Panc1 (cell line): ENCODE measurements at regions not wholly inside any gene's neighbourhood (a gene's known extent, or its start where the extent isn't known, plus 50 kb on each side); places are given as distances from the start of the nearest gene placed in this dataset.
A peak's percentile ranks its signal among the peaks of the same experiment; 100 is the strongest.

ENCODE experiments used
- ATAC-seq: fragments of 200-7000 bp; cut with Tn5 transposase; 2 replicates; pipeline ENCODE4 v1.9.1; 2020; ENCODE audit warnings: mild to moderate bottlenecking, moderate library complexity
- BruUV-seq: library from RNA; stranded (reverse); fragments of 400-500 nt; replicated peaks from 2 replicates; lab custom pipeline; 2021; lab: Mats Ljungman, UMichigan
- CTCF ChIA-PET: fragments of 300-600 bp; sonication (Branson Sonifier 250); formaldehyde crosslinking; loops from one replicate; lab custom pipeline; 2022; ENCODE audit warnings: antibody characterized with exemption; lab: Charles Lee
- POLR2A ChIA-PET: fragments of 300-600 bp; sonication (Branson Sonifier 250); formaldehyde crosslinking; loops from one replicate; lab custom pipeline; 2022; ENCODE audit warnings: antibody characterized with exemption; lab: Charles Lee
- DNase-seq: peaks from one replicate; pipeline ENCODE4 v3.0.0-alpha.2; 2010; ENCODE audit warnings: low read depth, low spot score
- H3K27ac ChIP-seq: 2 replicates; pipeline ENCODE4 v1.5.1; 2011; ENCODE audit warnings: mild to moderate bottlenecking, low read length, inconsistent platforms
- H3K27me3 ChIP-seq: fragments of 200-500 bp; sonication (Bioruptor generic); 2 replicates; pipeline ENCODE4 v1.6.0; 2014; ENCODE audit warnings: low read length, inconsistent platforms; ENCODE audit not compliant: control insufficient read depth, insufficient read depth
- H3K36me3 ChIP-seq: fragments of 200-500 bp; sonication (Bioruptor generic); 2 replicates; pipeline ENCODE4 v1.5.1; 2014; ENCODE audit warnings: inconsistent platforms, mild to moderate bottlenecking, low read length, moderate library complexity; ENCODE audit not compliant: control insufficient read depth, insufficient read depth
- H3K4me1 ChIP-seq: 2 replicates; pipeline ENCODE4 v1.5.1; 2011; ENCODE audit warnings: inconsistent platforms, mild to moderate bottlenecking, low read length, moderate library complexity; ENCODE audit not compliant: control insufficient read depth, insufficient read depth
- H3K4me3 ChIP-seq, 2 experiments: 2 replicates each; pipeline ENCODE4 v1.5.1; 2011 to 2012; ENCODE audit warnings: low read depth in 2 of 2, low read length in 2 of 2, mild to moderate bottlenecking in 2 of 2, inconsistent platforms in 1 of 2, moderate library complexity in 1 of 2
- H3K9me3 ChIP-seq: fragments of 200-500 bp; sonication (Bioruptor generic); 2 replicates; pipeline ENCODE4 v1.5.1; 2014; ENCODE audit warnings: low read depth, mild to moderate bottlenecking, inconsistent platforms, low read length, moderate library complexity; ENCODE audit not compliant: control insufficient read depth, insufficient read depth
- POLR2AphosphoS5 ChIP-seq: IDR thresholded peaks from 2 replicates; pipeline ENCODE4 v1.6.1; 2012; ENCODE audit warnings: mild to moderate bottlenecking, low read depth, low read length, moderate library complexity
- SIN3A ChIP-seq: IDR thresholded peaks from 2 replicates; pipeline ENCODE4 v1.6.1; 2012; ENCODE audit warnings: low read depth, mild to moderate bottlenecking, low read length, moderate library complexity, borderline replicate concordance; ENCODE audit not compliant: insufficient read depth
- TCF7L2 ChIP-seq: IDR thresholded peaks from 2 replicates; pipeline ENCODE4 v1.6.1; 2011; ENCODE audit warnings: mild to moderate bottlenecking, low read depth, low read length, inconsistent platforms
- in situ Hi-C: cut with HindIII; loops from 2 replicates; pipeline ENCODE4 v1.10.0; 2016; ENCODE audit warnings: low sequenced_read_pairs, low pct_unique_long_range_greater_than_20kb
- intact Hi-C: fragments of 100-400 bp; cut with micrococcal nuclease; formaldehyde crosslinking; loops from one replicate; pipeline ENCODE4 v1.10.0; 2022; ENCODE audit not compliant: unreplicated experiment
- TF ChIP-seq, protein P1 (sequence below): fragments of 450-650 bp; IDR thresholded peaks from 2 replicates; pipeline ENCODE4 v1.5.1; 2017; ENCODE audit warnings: mild to moderate bottlenecking
- TF ChIP-seq, protein P2 (sequence below), 2 experiments: IDR thresholded peaks; 2 replicates each; pipeline ENCODE4 v1.6.1; 2011 to 2012; ENCODE audit warnings: low read depth in 2 of 2, control low read depth in 1 of 2, low read length in 1 of 2, mild to moderate bottlenecking in 1 of 2, moderate library complexity in 1 of 2; ENCODE audit not compliant: insufficient read depth in 1 of 2

DNA sequence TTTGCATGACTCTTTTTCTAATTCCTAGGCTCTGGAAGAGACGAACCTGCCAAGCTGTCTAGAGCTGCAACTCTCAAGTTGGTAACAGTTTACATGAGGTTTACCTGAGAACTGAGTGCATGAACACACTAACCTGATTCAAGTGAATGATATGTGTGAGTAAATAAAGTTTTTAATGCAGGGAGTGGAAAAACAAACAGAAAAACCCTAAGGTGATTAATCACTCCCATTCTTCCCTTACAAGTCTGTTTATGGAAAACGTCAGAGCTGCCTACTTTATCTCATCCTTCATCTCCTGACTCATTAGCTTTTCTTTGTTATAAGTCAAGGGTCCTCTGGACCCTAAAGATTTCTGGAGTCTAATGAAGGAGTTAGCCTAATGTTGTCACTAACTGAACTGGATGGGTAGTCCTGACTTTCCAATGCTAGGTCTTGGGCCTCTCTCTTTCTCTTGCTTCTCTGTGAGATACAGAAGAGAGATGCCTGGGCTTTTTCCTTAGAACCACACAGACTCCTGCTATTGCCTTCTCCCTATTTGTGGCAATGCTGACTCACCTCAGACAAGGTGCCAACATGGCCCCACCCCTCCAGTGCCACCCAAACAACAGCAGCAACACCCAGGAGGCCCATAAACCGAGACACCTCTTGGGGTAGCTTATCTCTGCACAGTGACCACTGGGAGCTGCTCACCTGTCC lies 952.4 kb downstream of the EPHA4 start:
- Histone ChIP-seq H3K36me3 (no peaks in the 10 kb centered on the region), H3K4me3 (no peak overlapping the region), H3K4me1 (no peaks in the 10 kb centered on the region), H3K9me3 (no peaks in the 10 kb centered on the region), H3K27ac (no peak overlapping the region), H3K27me3 (no peaks in the 10 kb centered on the region)
- ATAC-seq (peak; percentile 81), DNase-seq (peak; percentile 83)
- ChIA-PET POLR2A (no interaction called here), CTCF (no interaction called here)
- TF ChIP-seq, protein P1, sequence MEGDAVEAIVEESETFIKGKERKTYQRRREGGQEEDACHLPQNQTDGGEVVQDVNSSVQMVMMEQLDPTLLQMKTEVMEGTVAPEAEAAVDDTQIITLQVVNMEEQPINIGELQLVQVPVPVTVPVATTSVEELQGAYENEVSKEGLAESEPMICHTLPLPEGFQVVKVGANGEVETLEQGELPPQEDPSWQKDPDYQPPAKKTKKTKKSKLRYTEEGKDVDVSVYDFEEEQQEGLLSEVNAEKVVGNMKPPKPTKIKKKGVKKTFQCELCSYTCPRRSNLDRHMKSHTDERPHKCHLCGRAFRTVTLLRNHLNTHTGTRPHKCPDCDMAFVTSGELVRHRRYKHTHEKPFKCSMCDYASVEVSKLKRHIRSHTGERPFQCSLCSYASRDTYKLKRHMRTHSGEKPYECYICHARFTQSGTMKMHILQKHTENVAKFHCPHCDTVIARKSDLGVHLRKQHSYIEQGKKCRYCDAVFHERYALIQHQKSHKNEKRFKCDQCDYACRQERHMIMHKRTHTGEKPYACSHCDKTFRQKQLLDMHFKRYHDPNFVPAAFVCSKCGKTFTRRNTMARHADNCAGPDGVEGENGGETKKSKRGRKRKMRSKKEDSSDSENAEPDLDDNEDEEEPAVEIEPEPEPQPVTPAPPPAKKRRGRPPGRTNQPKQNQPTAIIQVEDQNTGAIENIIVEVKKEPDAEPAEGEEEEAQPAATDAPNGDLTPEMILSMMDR, result no peak
- TF ChIP-seq SIN3A (no peak), POLR2AphosphoS5 (no peak), TCF7L2 (0 out of 2 replicates have a peak, but pooled peaks have one; percentile 28)
- in situ Hi-C loops, result no loop called here
- intact Hi-C loops, result no loop called here
- no TSS peak for BruUV-seq

DNA sequence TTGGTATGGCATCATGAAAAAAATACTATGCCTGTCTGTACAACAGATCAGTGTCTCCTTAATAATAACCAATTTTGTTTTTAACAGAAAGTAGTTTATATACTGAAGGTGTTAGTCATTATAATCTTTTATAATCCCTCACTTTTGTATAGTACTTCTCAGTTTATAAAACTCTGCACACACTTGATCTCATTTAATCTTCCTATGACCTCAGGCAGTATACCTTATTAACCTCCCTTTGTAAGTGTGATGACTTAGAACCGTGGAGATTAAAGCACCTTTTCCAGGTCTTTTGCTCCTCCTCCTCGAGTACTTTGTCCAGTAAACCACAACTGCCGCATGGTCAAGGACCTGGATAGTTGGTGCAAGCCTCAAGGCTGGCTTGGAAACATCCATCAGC lies 945.5 kb downstream of the EPHA4 start:
- H3K9me3 ChIP-seq, result no peaks in the 10 kb centered on the region
- no peaks in the 10 kb centered on the region for H3K27me3 ChIP-seq
- H3K27ac ChIP-seq, result no peak overlapping the region
- ATAC-seq (no peak), DNase-seq (no peak)
- TF ChIP-seq, protein P1, result no peak
- TF ChIP-seq POLR2AphosphoS5 (no peak), TCF7L2 (no peak), SIN3A (no peak)
- TF ChIP-seq, protein P2, sequence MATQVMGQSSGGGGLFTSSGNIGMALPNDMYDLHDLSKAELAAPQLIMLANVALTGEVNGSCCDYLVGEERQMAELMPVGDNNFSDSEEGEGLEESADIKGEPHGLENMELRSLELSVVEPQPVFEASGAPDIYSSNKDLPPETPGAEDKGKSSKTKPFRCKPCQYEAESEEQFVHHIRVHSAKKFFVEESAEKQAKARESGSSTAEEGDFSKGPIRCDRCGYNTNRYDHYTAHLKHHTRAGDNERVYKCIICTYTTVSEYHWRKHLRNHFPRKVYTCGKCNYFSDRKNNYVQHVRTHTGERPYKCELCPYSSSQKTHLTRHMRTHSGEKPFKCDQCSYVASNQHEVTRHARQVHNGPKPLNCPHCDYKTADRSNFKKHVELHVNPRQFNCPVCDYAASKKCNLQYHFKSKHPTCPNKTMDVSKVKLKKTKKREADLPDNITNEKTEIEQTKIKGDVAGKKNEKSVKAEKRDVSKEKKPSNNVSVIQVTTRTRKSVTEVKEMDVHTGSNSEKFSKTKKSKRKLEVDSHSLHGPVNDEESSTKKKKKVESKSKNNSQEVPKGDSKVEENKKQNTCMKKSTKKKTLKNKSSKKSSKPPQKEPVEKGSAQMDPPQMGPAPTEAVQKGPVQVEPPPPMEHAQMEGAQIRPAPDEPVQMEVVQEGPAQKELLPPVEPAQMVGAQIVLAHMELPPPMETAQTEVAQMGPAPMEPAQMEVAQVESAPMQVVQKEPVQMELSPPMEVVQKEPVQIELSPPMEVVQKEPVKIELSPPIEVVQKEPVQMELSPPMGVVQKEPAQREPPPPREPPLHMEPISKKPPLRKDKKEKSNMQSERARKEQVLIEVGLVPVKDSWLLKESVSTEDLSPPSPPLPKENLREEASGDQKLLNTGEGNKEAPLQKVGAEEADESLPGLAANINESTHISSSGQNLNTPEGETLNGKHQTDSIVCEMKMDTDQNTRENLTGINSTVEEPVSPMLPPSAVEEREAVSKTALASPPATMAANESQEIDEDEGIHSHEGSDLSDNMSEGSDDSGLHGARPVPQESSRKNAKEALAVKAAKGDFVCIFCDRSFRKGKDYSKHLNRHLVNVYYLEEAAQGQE (IDR thresholded peaks at IDR 0.05; ENCODE audit: insufficient read depth in 1 of 2, low read depth in 2 of 2, low read length in 1 of 2), result no peak
- H3K4me1 ChIP-seq, result no peaks in the 10 kb centered on the region
- intact Hi-C loops (no loop called here), in situ Hi-C loops (no loop called here)
- H3K36me3 ChIP-seq, result no peaks in the 10 kb centered on the region
- H3K4me3 ChIP-seq, result no peak overlapping the region
- ChIA-PET POLR2A (no interaction called here), CTCF (no interaction called here)
- no TSS peak for BruUV-seq
